ENCODE measurements at regions not wholly inside any gene's neighbourhood (a gene's known extent, or its start where the extent isn't known, plus 50 kb on each side); places are given as distances from the start of the nearest gene placed in this dataset.

DNA sequence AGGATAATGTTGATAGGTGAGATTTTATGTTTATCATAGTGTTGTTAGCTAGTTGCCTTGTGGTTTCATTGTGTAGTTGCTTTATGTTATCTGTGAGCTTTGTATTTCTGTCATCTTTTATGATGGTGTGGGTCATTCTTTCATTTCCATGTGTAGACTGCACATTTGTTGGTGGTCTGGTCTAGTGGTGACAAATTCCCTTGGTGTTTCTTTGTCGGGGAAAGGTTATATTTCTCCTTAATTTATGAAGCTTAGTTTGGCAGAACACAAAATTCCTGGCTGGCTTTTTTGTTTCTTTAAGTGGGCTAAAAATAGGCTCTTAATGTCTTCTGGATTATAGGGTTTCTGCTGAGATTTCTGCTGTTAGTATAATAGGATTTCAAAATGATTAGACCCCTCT, 347.2 kb upstream of the ADAMTS5 start:
- TF ChIP-seq, protein P1, sequence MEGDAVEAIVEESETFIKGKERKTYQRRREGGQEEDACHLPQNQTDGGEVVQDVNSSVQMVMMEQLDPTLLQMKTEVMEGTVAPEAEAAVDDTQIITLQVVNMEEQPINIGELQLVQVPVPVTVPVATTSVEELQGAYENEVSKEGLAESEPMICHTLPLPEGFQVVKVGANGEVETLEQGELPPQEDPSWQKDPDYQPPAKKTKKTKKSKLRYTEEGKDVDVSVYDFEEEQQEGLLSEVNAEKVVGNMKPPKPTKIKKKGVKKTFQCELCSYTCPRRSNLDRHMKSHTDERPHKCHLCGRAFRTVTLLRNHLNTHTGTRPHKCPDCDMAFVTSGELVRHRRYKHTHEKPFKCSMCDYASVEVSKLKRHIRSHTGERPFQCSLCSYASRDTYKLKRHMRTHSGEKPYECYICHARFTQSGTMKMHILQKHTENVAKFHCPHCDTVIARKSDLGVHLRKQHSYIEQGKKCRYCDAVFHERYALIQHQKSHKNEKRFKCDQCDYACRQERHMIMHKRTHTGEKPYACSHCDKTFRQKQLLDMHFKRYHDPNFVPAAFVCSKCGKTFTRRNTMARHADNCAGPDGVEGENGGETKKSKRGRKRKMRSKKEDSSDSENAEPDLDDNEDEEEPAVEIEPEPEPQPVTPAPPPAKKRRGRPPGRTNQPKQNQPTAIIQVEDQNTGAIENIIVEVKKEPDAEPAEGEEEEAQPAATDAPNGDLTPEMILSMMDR (IDR thresholded peaks at IDR 0.05): no peak
- TF ChIP-seq POLR2A (IDR thresholded peaks at IDR 0.05): no peak

Measured in transverse colon (tissue), 3 donors.